ENCODE measurements at regions not wholly inside any gene's neighbourhood (a gene's known extent, or its start where the extent isn't known, plus 50 kb on each side); places are given as distances from the start of the nearest gene placed in this dataset.

GRCh38 chr10:123573236-123574108 is 92.7 kb upstream of the GPR26 start:
- no peak for DNase-seq (ENCODE audit: low read depth in 2 of 2)

GRCh38 chr10:123574109-123574698 is 92.0 kb upstream of the GPR26 start:
- no peak for DNase-seq (ENCODE audit: low read depth in 2 of 2)

GRCh38 chr10:123575105-123575504 is 91.0 kb upstream of the GPR26 start:
- no peak for DNase-seq (ENCODE audit: low read depth in 2 of 2)

- no peak for DNase-seq (ENCODE audit: low read depth in 2 of 2)
These were observed 89.4 kb upstream of the GPR26 start for GRCh38 chr10:123576706-123577105.

- no peak for DNase-seq (ENCODE audit: low read depth in 2 of 2)
These were observed 88.2 kb upstream of the GPR26 start for GRCh38 chr10:123577921-123578461.

GRCh38 chr10:123578721-123579120 is 87.4 kb upstream of the GPR26 start:
- no peak for DNase-seq (ENCODE audit: low read depth in 2 of 2)

GRCh38 chr10:123579675-123580074 is 86.5 kb upstream of the GPR26 start:
- no peak for DNase-seq (ENCODE audit: low read depth in 2 of 2)

- no peak for DNase-seq (ENCODE audit: low read depth in 2 of 2)
These were observed 85.7 kb upstream of the GPR26 start for GRCh38 chr10:123580426-123580825.

- DNase-seq (ENCODE audit: low read depth in 2 of 2): no peak
These were observed 84.5 kb upstream of the GPR26 start for GRCh38 chr10:123581656-123582055.

GRCh38 chr10:123582084-123582989 is 83.8 kb upstream of the GPR26 start:
- peak; percentile 17 to 20 for DNase-seq (ENCODE audit: low read depth in 2 of 2)

GRCh38 chr10:123583639-123584418 is 82.3 kb upstream of the GPR26 start:
- DNase-seq (ENCODE audit: low read depth in 2 of 2): no peak

- DNase-seq (ENCODE audit: low read depth in 2 of 2): no peak
These were observed 81.8 kb upstream of the GPR26 start for GRCh38 chr10:123584419-123584775.

GRCh38 chr10:123585477-123586445 is 80.4 kb upstream of the GPR26 start:
- no peak for DNase-seq (ENCODE audit: low read depth in 2 of 2)

- DNase-seq (ENCODE audit: low read depth in 2 of 2): no peak
These were observed 79.0 kb upstream of the GPR26 start for GRCh38 chr10:123587110-123587509.

GRCh38 chr10:123588386-123588914 is 77.7 kb upstream of the GPR26 start:
- no peak for DNase-seq (ENCODE audit: low read depth in 2 of 2)

GRCh38 chr10:123595661-123596060 is 70.5 kb upstream of the GPR26 start:
- DNase-seq (ENCODE audit: low read depth in 2 of 2): no peak

- no peak for DNase-seq (ENCODE audit: low read depth in 2 of 2)
These were observed 68.5 kb upstream of the GPR26 start for GRCh38 chr10:123597676-123598075.

- no peak for DNase-seq (ENCODE audit: low read depth in 2 of 2)
These were observed 66.7 kb upstream of the GPR26 start for GRCh38 chr10:123599366-123599849.

- no peak for DNase-seq (ENCODE audit: low read depth in 2 of 2)
These were observed 66.0 kb upstream of the GPR26 start for GRCh38 chr10:123600177-123600576.

- DNase-seq (ENCODE audit: low read depth in 2 of 2): no peak
These were observed 63.0 kb upstream of the GPR26 start for GRCh38 chr10:123603130-123603529.
